Heart right ventricle (tissue), 16 donors: ENCODE measurements at regions not wholly inside any gene's neighbourhood (a gene's known extent, or its start where the extent isn't known, plus 50 kb on each side); places are given as distances from the start of the nearest gene placed in this dataset.
"Not testable (repeated sequence)": the region's sequence is repeated elsewhere in the genome, so short reads cannot be mapped to it uniquely, and the experiment has no call there.

Experiments used
- ATAC-seq, 8 donors: fragments of 200-7000 bp; cut with Tn5 transposase; one replicate each; pipeline ENCODE4 v1.9.1; 2020; ENCODE audit warnings: mild to moderate bottlenecking in 8 of 8, moderate library complexity in 8 of 8, moderate number of reproducible peaks in 1 of 8
- DNase-seq, 2 donors: peaks; one replicate each; pipeline ENCODE4 v3.0.0-alpha.2; 2020
- H3K27ac ChIP-seq, 10 donors: fragments of 200-600 bp; sonication (generic) in 2 of 10; one replicate each; pipeline versions ENCODE4 v1.5.0 to v1.8.0; 2020 to 2022; ENCODE audit warnings: mild to moderate bottlenecking in 3 of 10
- H3K27me3 ChIP-seq, 7 donors: fragments of 200-600 bp; one replicate each; pipeline ENCODE4 v1.8.0; 2021 to 2022; ENCODE audit warnings: mild to moderate bottlenecking in 2 of 7
- H3K36me3 ChIP-seq, 9 donors: fragments of 200-600 bp; sonication (generic) in 1 of 9; one replicate each; pipeline versions ENCODE4 v1.5.0 to v1.8.0; 2020 to 2022; ENCODE audit warnings: mild to moderate bottlenecking in 2 of 9
- H3K4me1 ChIP-seq, 9 donors: fragments of 200-600 bp; sonication (generic) in 1 of 9; one replicate each; pipeline versions ENCODE4 v1.5.0 to v1.8.0; 2020 to 2022; ENCODE audit warnings: mild to moderate bottlenecking in 4 of 9
- H3K4me3 ChIP-seq, 10 donors: fragments of 200-600 bp; sonication (generic) in 2 of 10; one replicate each; pipeline versions ENCODE4 v1.5.0 to v1.8.0; 2020 to 2022; ENCODE audit warnings: mild to moderate bottlenecking in 7 of 10, moderate library complexity in 2 of 10
- H3K9me3 ChIP-seq, 11 donors: fragments of 200-600 bp in 10 of 11; sonication (generic) in 2 of 11; one replicate each; pipeline versions ENCODE4 v1.5.0 to v1.8.0; 2013 to 2022; ENCODE audit warnings: mild to moderate bottlenecking in 2 of 11, control low read depth in 1 of 11, moderate library complexity in 1 of 11
- CTCF ChIP-seq, 9 donors: fragments of 200-600 bp; sonication (generic) in 2 of 9; IDR thresholded peaks; one replicate each; pipeline versions ENCODE4 v1.5.0 to v1.8.0; 2021 to 2022; ENCODE audit warnings: antibody characterized with exemption in 9 of 9, mild to moderate bottlenecking in 5 of 9, moderate library complexity in 1 of 9
- WGBS, 2 donors: extraction: QIAGEN DNeasy Blood & Tissue Kit; methylation state at CpG; one replicate each; pipeline ENCODE4 v1.1.7; 2013; ENCODE audit warnings: inconsistent platforms in 1 of 2; 5-methylcytosine and 5-hydroxymethylcytosine counted together
- intact Hi-C, 10 donors: fragments of 100-400 bp; cut with DNase I; formaldehyde crosslinking; loops; one replicate each; pipeline versions ENCODE4 v1.11.1 to v1.14.2; 2022
- donor health status: Arrhythmogenic right ventricular cardiomyopathy.
- donor health status: ischemic (EF 13 %, LVEDD 7.1; RV severe dilation, severe dysfunction).
- donor health status: healthy with polysubstance abuse.
- donor health status: DM: no; HTN: yes; CAD: no.
- donor health status: DM: no; HTN: no; CAD: no.
- donor health status: ischemic (EF 25% LVEDD 6.9; RV normal size, moderate dysfunction).
- donor health status: ischemic (EF 25% LVEDD 5.7; RV mildly dilated, moderate dysfunction).
- donor health status: healthy.
- donor health status: DM: yes; HTN: yes; CAD: no.
- donor health status: Ischemic cardiomyopathy.
- donor health status: ischemic (EF 35%, LVEDD 5.7; RV mildly dilated, moderate dysfunction).
- donor health status: nonischemic (EF 11% LVEDD 7.7; RV severe dilation, severe dysfunction).
- donor health status: DM: yes; HTN: yes; CAD: no.
- donor health status: PGD.
- donor health status: ischemic (EF 29% LVEDD 5.4; RV normal size, mild dysfunction).
- donor health status: nonischemic (EF 23%, LVEDD 6.1; RV moderate dilation, normal function).

GRCh38 chr3:11910971-11911531 lies 64.4 kb upstream of the TAMM41 start:
- no peak for TF ChIP-seq CTCF (IDR thresholded peaks at IDR 0.05)
- WGBS, 2 donors = 84% methylated on average over 20 of the region's 20 CpGs
- no peak overlapping the region for H3K27ac ChIP-seq
- no peaks in the 10 kb centered on the region for H3K9me3 ChIP-seq
- no peaks in the 10 kb centered on the region for H3K4me1 ChIP-seq
- no peak overlapping the region for H3K4me3 ChIP-seq
- no peaks in the 10 kb centered on the region for H3K36me3 ChIP-seq
- no peak for DNase-seq
- peak in 4 of 8 donors; percentile 25 to 51 (median 37) for ATAC-seq
- H3K27me3 ChIP-seq = peaks cover 0 to 3% (median 0%) of the 10 kb centered on the region in 7 donors
- intact Hi-C loops = loop anchor here in 1 of 10 donors (5.0 kb wide), 1 partner anchor 251 kb away; no protein-coding TSS in a partner anchor

- WGBS, 2 donors = 83 to 85% methylated on average over 10 of the region's 10 CpGs
- not testable (repeated sequence) for H3K4me3 ChIP-seq, H3K27me3 ChIP-seq, H3K9me3 ChIP-seq, ATAC-seq, H3K4me1 ChIP-seq, H3K27ac ChIP-seq, DNase-seq, H3K36me3 ChIP-seq
- intact Hi-C loops = loop anchor here in 1 of 10 donors (5.0 kb wide), 1 partner anchor 250 kb away; no protein-coding TSS in a partner anchor
Measured at GRCh38 chr3:11911887-11912286, 65.2 kb upstream of the TAMM41 start.

- Histone ChIP-seq H3K4me3 (no peak overlapping the region), H3K36me3 (no peaks in the 10 kb centered on the region), H3K27ac (no peak overlapping the region), H3K4me1 (no peaks in the 10 kb centered on the region), H3K9me3 (no peaks in the 10 kb centered on the region), H3K27me3 (peaks cover 0 to 4% (median 0%) of the 10 kb centered on the region in 7 donors)
- intact Hi-C loops = loop anchor here in 1 of 10 donors (5.0 kb wide), 1 partner anchor 249 kb away; no protein-coding TSS in a partner anchor
- DNase-seq = no peak
- no peak for TF ChIP-seq CTCF (IDR thresholded peaks at IDR 0.05)
- WGBS, 2 donors = 89 to 90% methylated on average over 14 of the region's 14 CpGs
- ATAC-seq = no peak
Measured at GRCh38 chr3:11913316-11913715, 66.6 kb upstream of the TAMM41 start.

GRCh38 chr3:11914041-11914440 lies 67.4 kb upstream of the TAMM41 start:
- Histone ChIP-seq H3K27ac (no peak overlapping the region), H3K27me3 (peaks cover 0 to 4% (median 0%) of the 10 kb centered on the region in 7 donors), H3K9me3 (no peaks in the 10 kb centered on the region), H3K4me1 (no peaks in the 10 kb centered on the region), H3K36me3 (no peaks in the 10 kb centered on the region), H3K4me3 (no peak overlapping the region)
- intact Hi-C loops = loop anchor here in 1 of 10 donors (5.0 kb wide), 1 partner anchor 248 kb away; no protein-coding TSS in a partner anchor
- ATAC-seq (no peak), DNase-seq (no peak)
- 79 to 85% methylated on average over 9 of the region's 9 CpGs for WGBS, 2 donors
- no peak for TF ChIP-seq CTCF (IDR thresholded peaks at IDR 0.05)

GRCh38 chr3:11914651-11915050 lies 68.0 kb upstream of the TAMM41 start:
- H3K4me3 ChIP-seq = no peak overlapping the region
- intact Hi-C loops = loop anchor here in 1 of 10 donors (5.0 kb wide), 1 partner anchor 248 kb away; no protein-coding TSS in a partner anchor

More at GRCh38 chr3:11914651-11915050, 68.0 kb upstream of the TAMM41 start:
- Histone ChIP-seq H3K9me3 (no peaks in the 10 kb centered on the region), H3K4me1 (no peaks in the 10 kb centered on the region), H3K27me3 (peaks cover 0 to 4% (median 0%) of the 10 kb centered on the region in 7 donors), H3K27ac (no peak overlapping the region), H3K36me3 (no peaks in the 10 kb centered on the region)
- DNase-seq = no peak
- TF ChIP-seq CTCF (IDR thresholded peaks at IDR 0.05) = no peak
- no peak for ATAC-seq
- WGBS, 2 donors = 83 to 85% methylated on average over 10 of the region's 10 CpGs
